Uterus (tissue), 3 donors: ENCODE measurements at regions not wholly inside any gene's neighbourhood (a gene's known extent, or its start where the extent isn't known, plus 50 kb on each side); places are given as distances from the start of the nearest gene placed in this dataset.

Source experiments
- DNase-seq, 2 donors: peaks; one replicate each; pipeline ENCODE4 v3.0.0-alpha.2; 2019 to 2020
- H3K27ac ChIP-seq, 2 donors: fragments of 200-600 bp; sonication (generic); 1 replicate in 1 of 2; 2 replicates in 1 of 2; pipeline ENCODE4 v1.5.1; 2016 to 2018
- H3K27me3 ChIP-seq, 2 donors: fragments of 200-600 bp; sonication (generic); one replicate each; pipeline ENCODE4 v1.5.1; 2018 to 2019; ENCODE audit warnings: control low read depth in 1 of 2
- H3K36me3 ChIP-seq, 2 donors: fragments of 200-600 bp; sonication (generic); one replicate each; pipeline ENCODE4 v1.5.1; 2019; ENCODE audit warnings: control low read depth in 1 of 2
- H3K4me1 ChIP-seq, 2 donors: fragments of 200-600 bp; sonication (generic); one replicate each; pipeline ENCODE4 v1.5.1; 2018 to 2019; ENCODE audit warnings: control low read depth in 1 of 2
- H3K4me3 ChIP-seq, 2 donors: fragments of 200-600 bp; sonication (generic); 1 replicate in 1 of 2; 2 replicates in 1 of 2; pipeline ENCODE4 v1.5.1; 2018 to 2019; ENCODE audit warnings: mild to moderate bottlenecking in 1 of 2
- H3K9me3 ChIP-seq, 2 donors: fragments of 200-600 bp; sonication (generic); one replicate each; pipeline ENCODE4 v1.5.1; 2019; ENCODE audit warnings: control low read depth in 1 of 2
- POLR2A ChIP-seq, 2 donors: fragments of 450-650 bp; IDR thresholded peaks; one replicate each; pipeline ENCODE4 v1.6.1; 2016; ENCODE audit warnings: antibody characterized with exemption in 2 of 2, mild to moderate bottlenecking in 1 of 2, moderate library complexity in 1 of 2
- intact Hi-C: fragments of 100-400 bp; cut with DNase I; formaldehyde crosslinking; loops from one replicate; pipeline ENCODE4 v1.15.1; 2023; ENCODE audit warnings: low total_unique reads
- TF ChIP-seq, protein P1 (sequence below), 4 experiments: fragments of 200-600 bp in 2 of 4; fragments of 450-650 bp in 2 of 4; sonication (generic) in 2 of 4; IDR thresholded peaks; one replicate each; pipeline ENCODE4 v1.5.1; 2016 to 2019; ENCODE audit warnings: antibody characterized with exemption in 4 of 4, mild to moderate bottlenecking in 2 of 4, moderate library complexity in 1 of 4
- donor health status: DM: yes; HTN: yes; CAD: no.

DNA sequence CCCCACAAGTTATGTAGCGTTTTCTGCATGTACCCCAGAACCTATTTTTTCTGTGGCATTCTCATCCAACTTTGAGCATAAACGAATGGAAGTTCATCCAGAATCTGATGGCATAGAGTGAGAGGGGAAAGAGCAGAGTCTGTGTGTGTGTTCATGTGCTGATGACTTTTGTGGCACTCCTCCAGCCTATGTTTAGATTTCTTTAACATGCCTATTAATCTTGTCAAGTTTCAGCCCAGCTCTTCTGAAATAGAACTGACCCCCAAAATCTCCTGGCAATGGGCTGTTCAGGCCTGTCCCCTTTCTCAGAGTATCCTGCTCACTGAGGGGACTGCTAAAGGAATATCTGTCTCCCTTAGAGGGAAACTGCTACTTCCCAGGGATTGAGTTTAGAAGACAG lies 56.4 kb upstream of the NEO1 start:
- Histone ChIP-seq H3K27me3 (no peaks in the 10 kb centered on the region), H3K36me3 (no peaks in the 10 kb centered on the region), H3K4me3 (no peak overlapping the region), H3K27ac (no peak overlapping the region), H3K4me1 (no peaks in the 10 kb centered on the region), H3K9me3 (no peaks in the 10 kb centered on the region)
- intact Hi-C loops, result no loop called here
- DNase-seq, result no peak
- TF ChIP-seq POLR2A (IDR thresholded peaks at IDR 0.05), result no peak
- TF ChIP-seq, protein P1, sequence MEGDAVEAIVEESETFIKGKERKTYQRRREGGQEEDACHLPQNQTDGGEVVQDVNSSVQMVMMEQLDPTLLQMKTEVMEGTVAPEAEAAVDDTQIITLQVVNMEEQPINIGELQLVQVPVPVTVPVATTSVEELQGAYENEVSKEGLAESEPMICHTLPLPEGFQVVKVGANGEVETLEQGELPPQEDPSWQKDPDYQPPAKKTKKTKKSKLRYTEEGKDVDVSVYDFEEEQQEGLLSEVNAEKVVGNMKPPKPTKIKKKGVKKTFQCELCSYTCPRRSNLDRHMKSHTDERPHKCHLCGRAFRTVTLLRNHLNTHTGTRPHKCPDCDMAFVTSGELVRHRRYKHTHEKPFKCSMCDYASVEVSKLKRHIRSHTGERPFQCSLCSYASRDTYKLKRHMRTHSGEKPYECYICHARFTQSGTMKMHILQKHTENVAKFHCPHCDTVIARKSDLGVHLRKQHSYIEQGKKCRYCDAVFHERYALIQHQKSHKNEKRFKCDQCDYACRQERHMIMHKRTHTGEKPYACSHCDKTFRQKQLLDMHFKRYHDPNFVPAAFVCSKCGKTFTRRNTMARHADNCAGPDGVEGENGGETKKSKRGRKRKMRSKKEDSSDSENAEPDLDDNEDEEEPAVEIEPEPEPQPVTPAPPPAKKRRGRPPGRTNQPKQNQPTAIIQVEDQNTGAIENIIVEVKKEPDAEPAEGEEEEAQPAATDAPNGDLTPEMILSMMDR (IDR thresholded peaks at IDR 0.05), result no peak

DNA sequence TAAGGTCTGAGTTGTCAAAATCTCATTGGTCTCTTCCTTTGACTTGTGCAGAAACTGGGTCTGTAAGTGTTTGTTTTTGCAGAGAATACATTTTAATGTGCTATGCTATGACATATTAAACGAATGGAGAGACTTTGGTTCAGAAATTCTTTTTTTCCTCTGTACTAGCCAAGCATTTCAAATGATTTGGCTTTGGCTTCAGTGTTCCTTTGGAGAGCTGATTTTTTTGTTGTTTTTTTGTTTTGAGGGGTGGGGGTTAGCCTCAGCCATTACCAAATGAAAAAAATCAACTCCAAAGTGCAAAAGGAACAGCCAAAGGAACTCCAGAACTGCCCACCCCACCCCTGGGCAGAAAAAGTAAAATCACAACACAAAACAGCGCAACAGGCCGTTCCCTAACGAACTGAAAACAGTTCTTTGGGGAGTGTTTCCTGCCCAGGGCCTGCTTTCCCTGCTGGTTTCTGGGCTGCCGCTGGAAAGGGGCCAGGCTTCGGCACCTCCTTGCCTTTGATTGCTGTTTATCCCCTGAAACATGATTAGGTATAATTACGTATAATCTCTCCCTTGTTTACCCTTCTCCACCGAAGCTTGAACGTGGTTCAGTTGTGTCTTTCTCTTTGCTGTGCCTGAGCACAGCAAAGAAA lies 57.6 kb upstream of the NEO1 start:
- Histone ChIP-seq H3K9me3 (no peaks in the 10 kb centered on the region), H3K27ac (peak overlapping the region in 1 of 2 donors; percentile 43), H3K36me3 (no peaks in the 10 kb centered on the region), H3K4me3 (peak overlapping the region in 1 of 2 donors; percentile 11), H3K27me3 (no peaks in the 10 kb centered on the region), H3K4me1 (no peaks in the 10 kb centered on the region)
- intact Hi-C loops, result no loop called here
- no peak for DNase-seq
- TF ChIP-seq POLR2A (IDR thresholded peaks at IDR 0.05), result no peak
- TF ChIP-seq, protein P1 (IDR thresholded peaks at IDR 0.05), result no peak

DNA sequence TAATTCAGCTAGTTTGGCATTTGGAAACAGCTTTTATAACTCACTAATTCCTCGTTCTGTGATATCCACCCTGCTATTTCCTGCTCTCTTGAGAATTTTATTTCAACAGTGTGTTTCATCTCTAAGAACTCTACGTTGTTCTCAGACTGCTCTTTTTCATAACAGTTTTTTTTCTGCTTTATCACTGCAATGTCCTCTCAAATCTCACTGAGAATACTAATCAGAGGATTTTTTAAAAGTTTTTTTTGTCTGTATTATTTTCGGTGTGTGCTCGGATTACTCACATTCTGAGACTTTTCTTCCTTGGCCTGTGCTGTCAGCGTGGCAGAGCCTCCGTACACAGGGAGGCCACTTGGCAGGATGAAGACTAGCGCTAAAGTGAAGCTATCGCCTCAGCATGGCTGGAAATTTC lies 59.4 kb upstream of the NEO1 start:
- Histone ChIP-seq H3K27ac (peak overlapping the region; percentile 65 to 74), H3K27me3 (peaks cover 0 to 2% of the 10 kb centered on the region in 2 donors), H3K9me3 (no peaks in the 10 kb centered on the region), H3K4me1 (no peaks in the 10 kb centered on the region), H3K36me3 (no peaks in the 10 kb centered on the region), H3K4me3 (no peak overlapping the region)
- no peak for DNase-seq
- intact Hi-C loops, result no loop called here
- no peak for TF ChIP-seq POLR2A (IDR thresholded peaks at IDR 0.05)
- TF ChIP-seq, protein P1 (IDR thresholded peaks at IDR 0.05), result no peak

DNA sequence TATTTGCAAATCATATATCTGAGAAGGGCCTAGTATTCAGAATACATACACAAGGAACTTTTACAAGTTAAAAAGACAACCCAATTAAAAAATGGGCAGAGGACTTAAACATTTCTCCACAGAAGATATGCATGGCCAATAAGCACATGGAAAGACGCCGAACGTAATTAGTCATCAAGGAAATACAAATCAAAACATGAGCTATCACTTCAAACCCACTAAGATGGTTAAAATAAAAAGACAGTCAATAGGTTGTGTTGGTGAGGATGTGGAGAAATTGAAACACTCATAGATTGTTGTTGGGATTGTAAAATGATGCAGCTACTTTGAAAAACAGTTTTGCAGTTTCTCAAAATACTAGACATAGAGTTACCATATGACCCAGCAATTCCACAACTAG lies 61.2 kb upstream of the NEO1 start:
- Histone ChIP-seq H3K4me1 (no peaks in the 10 kb centered on the region), H3K27ac (no peak overlapping the region), H3K27me3 (peaks cover 0 to 4% of the 10 kb centered on the region in 2 donors), H3K4me3 (no peak overlapping the region), H3K36me3 (no peaks in the 10 kb centered on the region), H3K9me3 (no peaks in the 10 kb centered on the region)
- DNase-seq, result no peak
- TF ChIP-seq, protein P1 (IDR thresholded peaks at IDR 0.05), result no peak
- TF ChIP-seq POLR2A (IDR thresholded peaks at IDR 0.05), result no peak
- intact Hi-C loops, result no loop called here

DNA sequence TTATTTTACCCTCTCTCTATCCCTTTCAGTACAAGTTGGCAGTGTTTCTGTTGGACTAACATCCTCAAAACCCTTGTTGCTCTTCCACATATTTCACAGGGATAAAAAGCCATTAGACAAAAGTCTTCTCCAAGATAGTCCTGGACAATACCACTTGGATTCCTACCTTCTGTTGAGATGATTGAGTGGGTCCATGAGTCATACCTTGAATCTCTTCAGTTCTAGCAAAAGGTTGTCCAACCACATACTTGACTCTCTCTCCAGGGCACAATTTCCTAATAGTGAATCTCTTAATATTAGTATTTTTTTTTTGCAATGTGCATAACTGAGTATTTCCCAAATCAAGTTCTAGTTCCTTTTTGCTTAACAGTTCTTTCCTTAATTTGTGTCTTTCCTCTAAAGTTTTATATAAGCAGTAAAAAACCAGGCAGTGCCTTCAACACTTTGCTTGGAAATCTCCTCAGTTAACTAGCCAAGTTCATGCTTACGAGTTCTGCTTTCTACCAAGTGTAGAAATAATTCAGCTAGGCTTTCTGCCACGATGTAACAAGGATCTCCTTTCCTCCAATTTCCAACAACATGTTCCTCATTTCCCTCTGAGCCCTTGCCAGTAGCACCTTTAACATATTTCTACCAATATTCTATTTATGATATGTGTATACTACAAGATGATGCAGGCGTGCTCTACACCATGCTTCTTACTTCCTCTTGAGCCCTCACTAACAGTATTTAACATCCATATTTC lies 68.3 kb upstream of the NEO1 start:
- no peaks in the 10 kb centered on the region for H3K4me1 ChIP-seq
- H3K27me3 ChIP-seq, result peaks cover 0 to 4% of the 10 kb centered on the region in 2 donors
- intact Hi-C loops, result no loop called here
- TF ChIP-seq, protein P1 (IDR thresholded peaks at IDR 0.05), result no peak
- no peaks in the 10 kb centered on the region for H3K9me3 ChIP-seq
- no peak overlapping the region for H3K27ac ChIP-seq
- no peaks in the 10 kb centered on the region for H3K36me3 ChIP-seq
- DNase-seq, result no peak
- H3K4me3 ChIP-seq, result no peak overlapping the region
